ENCODE measurements at regions not wholly inside any gene's neighbourhood (a gene's known extent, or its start where the extent isn't known, plus 50 kb on each side); places are given as distances from the start of the nearest gene placed in this dataset.

GRCh38 chr22:44586999-44587736, 89.1 kb upstream of the RTL6 start:
- no peaks in the 10 kb centered on the region for H3K4me1 ChIP-seq (ENCODE audit: insufficient read depth, low read length)
- peak overlapping the region; percentile 65 for H2AFZ ChIP-seq (ENCODE audit: low read length)
- peaks cover 30% of the 10 kb centered on the region for H3K27me3 ChIP-seq (ENCODE audit: insufficient read depth, low read length)
- no peaks in the 10 kb centered on the region for H4K20me1 ChIP-seq (ENCODE audit: insufficient read depth, low read length)
- no peaks in the 10 kb centered on the region for H3K36me3 ChIP-seq (ENCODE audit: insufficient read depth, low read length)
- no peak for TF ChIP-seq CTCF (IDR thresholded peaks at IDR 0.05; ENCODE audit: extremely low read depth, low read depth, low read length)
- H3K4me2 ChIP-seq (ENCODE audit: insufficient read depth, low read length), result peak overlapping the region; percentile 73
- peak; percentile 83 for DNase-seq (ENCODE audit: insufficient read length, low spot score, missing footprints)
- no peaks in the 10 kb centered on the region for H3K9me3 ChIP-seq (ENCODE audit: low read depth, low read length)
- H3K79me2 ChIP-seq (ENCODE audit: insufficient read depth, low read length), result no peaks in the 10 kb centered on the region
- H3K27ac ChIP-seq (ENCODE audit: low read depth, low read length), result no peak overlapping the region
- H3K4me3 ChIP-seq (ENCODE audit: insufficient read depth, low read length), result peak overlapping the region; percentile 58

- Histone ChIP-seq H3K4me2 (ENCODE audit: insufficient read depth, low read length) (peak overlapping the region; percentile 73), H2AFZ (ENCODE audit: low read length) (peak overlapping the region; percentile 65), H3K4me3 (ENCODE audit: insufficient read depth, low read length) (peak overlapping the region; percentile 58), H3K79me2 (ENCODE audit: insufficient read depth, low read length) (no peaks in the 10 kb centered on the region), H3K9me3 (ENCODE audit: low read depth, low read length) (no peaks in the 10 kb centered on the region), H3K36me3 (ENCODE audit: insufficient read depth, low read length) (no peaks in the 10 kb centered on the region), H3K27ac (ENCODE audit: low read depth, low read length) (no peak overlapping the region), H3K27me3 (ENCODE audit: insufficient read depth, low read length) (peaks cover 27% of the 10 kb centered on the region), H4K20me1 (ENCODE audit: insufficient read depth, low read length) (no peaks in the 10 kb centered on the region), H3K4me1 (ENCODE audit: insufficient read depth, low read length) (no peaks in the 10 kb centered on the region)
- peak; percentile 71 for DNase-seq (ENCODE audit: insufficient read length, low spot score, missing footprints)
- no peak for TF ChIP-seq CTCF (IDR thresholded peaks at IDR 0.05; ENCODE audit: extremely low read depth, low read depth, low read length)
These were observed 88.4 kb upstream of the RTL6 start for GRCh38 chr22:44586351-44586990.

- no peaks in the 10 kb centered on the region for H3K4me1 ChIP-seq (ENCODE audit: insufficient read depth, low read length)
- TF ChIP-seq CTCF (IDR thresholded peaks at IDR 0.05; ENCODE audit: extremely low read depth, low read depth, low read length), result no peak
- no peaks in the 10 kb centered on the region for H3K9me3 ChIP-seq (ENCODE audit: low read depth, low read length)
- no peak overlapping the region for H3K27ac ChIP-seq (ENCODE audit: low read depth, low read length)
- H4K20me1 ChIP-seq (ENCODE audit: insufficient read depth, low read length), result no peaks in the 10 kb centered on the region
- no peaks in the 10 kb centered on the region for H3K79me2 ChIP-seq (ENCODE audit: insufficient read depth, low read length)
- no peak overlapping the region for H3K4me2 ChIP-seq (ENCODE audit: insufficient read depth, low read length)
- H3K4me3 ChIP-seq (ENCODE audit: insufficient read depth, low read length), result no peak overlapping the region
- peaks cover 31% of the 10 kb centered on the region for H3K27me3 ChIP-seq (ENCODE audit: insufficient read depth, low read length)
- DNase-seq (ENCODE audit: insufficient read length, low spot score, missing footprints), result peak; percentile 74
- no peak overlapping the region for H2AFZ ChIP-seq (ENCODE audit: low read length)
- H3K36me3 ChIP-seq (ENCODE audit: insufficient read depth, low read length), result no peaks in the 10 kb centered on the region
These were observed 87.7 kb upstream of the RTL6 start for GRCh38 chr22:44585559-44586350.

All from osteoblast (primary cell).